HG03103 (cell line): ENCODE measurements at regions not wholly inside any gene's neighbourhood (a gene's known extent, or its start where the extent isn't known, plus 50 kb on each side); places are given as distances from the start of the nearest gene placed in this dataset.

ENCODE experiments used
- ATAC-seq: cut with Tn5 transposase; IDR thresholded peaks from one replicate; pipeline ENCODE4 v1.9.1; 2021; ENCODE audit warnings: low read depth; ENCODE audit not compliant: unreplicated experiment

GRCh38 chr18:5091741-5092140 is 105.3 kb downstream of the AKAIN1 start:
- no peak for ATAC-seq

DNA sequence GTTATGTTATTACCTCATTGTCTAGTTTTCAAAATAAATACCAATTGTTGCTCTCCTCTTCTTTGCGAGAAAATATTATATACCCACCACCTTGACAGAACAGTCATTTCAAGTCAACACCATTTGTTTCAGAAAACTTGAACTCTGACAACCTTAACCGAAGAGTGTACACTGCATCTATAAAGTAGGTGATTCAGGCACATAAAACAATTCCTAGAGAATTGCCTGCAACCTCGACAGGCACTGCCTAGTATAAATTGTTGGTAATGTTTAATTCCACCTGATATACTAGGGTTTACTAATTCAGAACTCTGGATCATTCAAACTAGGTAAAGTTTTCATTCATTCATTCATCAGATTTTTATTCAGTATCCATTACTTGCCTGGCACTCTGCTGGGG is 121.8 kb downstream of the AKAIN1 start:
- ATAC-seq: no peak

GRCh38 chr18:5073026-5073944 is 123.8 kb downstream of the AKAIN1 start:
- ATAC-seq: peak; percentile 72

DNA sequence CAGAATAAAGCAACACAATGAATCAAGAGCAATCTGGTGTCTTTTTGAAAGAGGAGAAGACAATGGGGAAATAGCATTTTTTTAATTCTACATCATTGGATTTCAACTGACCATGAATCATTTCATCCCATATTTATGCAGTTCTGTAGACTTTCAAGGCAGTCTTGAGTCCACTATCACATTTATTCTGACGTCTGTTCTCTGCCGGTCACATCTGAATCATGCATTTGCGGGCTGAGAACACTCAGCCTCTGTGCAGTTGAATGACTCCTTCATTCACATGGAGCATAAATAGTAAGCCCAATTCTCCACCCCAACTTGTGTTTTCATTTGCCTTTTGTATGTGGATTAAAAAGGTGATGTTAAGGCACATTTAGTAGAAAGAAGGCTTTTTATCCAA is 128.2 kb downstream of the AKAIN1 start:
- no peak for ATAC-seq

DNA sequence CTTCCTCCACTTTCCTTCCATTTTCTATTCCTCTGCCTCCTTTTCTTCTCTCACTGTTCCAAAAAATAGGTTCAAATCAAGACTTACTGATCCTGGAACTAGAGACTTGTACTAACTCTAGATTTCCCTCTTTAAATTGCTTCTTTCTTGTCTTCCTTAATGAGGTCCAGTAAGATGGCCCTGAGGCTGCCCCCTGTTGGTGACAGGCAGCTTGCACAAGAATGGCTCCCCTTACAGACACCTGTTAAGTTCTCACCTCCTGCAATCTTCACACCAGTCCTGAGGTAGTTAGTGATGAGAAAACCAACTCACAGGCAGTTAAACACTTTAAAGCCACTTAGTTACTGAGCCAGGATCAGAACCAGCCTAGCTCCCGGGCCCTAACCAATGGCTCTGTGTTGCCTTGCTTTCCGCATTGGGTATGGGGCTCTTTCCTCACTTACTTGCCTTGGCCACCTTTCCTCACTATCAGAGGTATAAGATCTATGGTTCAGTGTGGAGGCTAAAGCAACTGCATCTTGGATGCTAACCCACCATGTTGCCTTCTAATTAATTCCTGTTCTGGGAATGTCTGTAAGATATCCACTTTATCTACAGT is 130.6 kb downstream of the AKAIN1 start:
- no peak for ATAC-seq

- no peak for ATAC-seq
Observed at GRCh38 chr18:5065615-5066014, 131.4 kb downstream of the AKAIN1 start.

DNA sequence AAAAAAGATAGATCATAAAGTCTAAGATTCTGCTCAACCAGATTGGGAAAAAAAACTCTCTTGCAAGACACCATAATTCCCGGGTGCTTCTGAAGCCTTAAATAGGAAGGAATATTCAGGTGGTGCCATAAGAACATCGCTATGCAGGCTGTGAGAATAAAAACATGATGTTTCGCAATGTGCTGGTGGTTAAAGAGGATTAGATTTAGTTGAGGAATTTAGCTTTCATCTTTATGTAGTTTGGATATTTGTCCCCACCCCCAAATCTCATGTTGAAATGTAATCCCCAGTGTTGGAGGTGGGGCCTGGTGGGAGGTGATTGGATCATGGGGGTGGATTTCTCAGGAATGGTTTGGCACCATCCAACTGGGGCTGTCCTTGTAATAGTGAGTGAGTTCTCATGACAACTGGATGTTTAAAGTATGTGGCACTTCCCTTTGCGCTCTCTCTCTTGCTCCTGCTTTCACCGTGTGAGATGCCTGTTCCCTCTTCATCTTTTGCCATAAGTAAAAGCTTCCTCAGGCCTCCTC is 132.2 kb downstream of the AKAIN1 start:
- no peak for ATAC-seq

DNA sequence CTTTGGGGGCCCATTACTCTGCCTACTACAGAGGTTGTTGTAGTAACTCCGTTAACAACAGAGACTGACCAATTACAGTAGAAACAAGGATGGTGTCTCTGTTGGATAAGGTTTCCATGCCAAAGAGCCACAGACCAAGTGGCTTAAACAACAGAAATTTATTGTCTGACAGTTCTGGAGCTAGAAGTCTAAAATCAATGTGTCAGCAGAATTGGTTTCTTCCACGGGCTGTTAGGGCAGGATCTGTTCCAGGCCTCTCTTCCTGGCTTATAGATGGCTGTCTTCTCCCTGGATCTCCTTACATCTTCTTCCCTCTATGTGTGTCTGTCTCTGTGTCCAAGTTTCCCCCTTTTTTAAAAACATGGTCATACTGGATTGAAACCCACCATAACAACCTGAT is 135.3 kb downstream of the AKAIN1 start:
- no peak for ATAC-seq

GRCh38 chr18:5060543-5060942 is 136.5 kb downstream of the AKAIN1 start:
- no peak for ATAC-seq

DNA sequence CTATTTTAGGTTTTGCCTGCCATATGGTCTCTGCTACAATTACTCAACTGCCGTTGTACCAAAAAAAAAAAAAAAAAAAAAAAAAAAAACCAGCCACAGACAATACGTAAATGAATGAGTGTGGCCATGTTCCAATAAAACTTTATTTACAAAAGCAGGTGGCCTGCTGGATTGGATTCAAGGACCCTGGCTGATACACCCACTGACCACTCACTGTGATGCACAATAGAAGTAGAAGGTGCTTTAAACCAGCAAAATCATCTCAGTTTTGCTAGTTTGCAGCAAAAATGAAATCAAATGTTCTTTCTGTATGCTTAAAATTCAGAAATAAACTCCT is 137.4 kb downstream of the AKAIN1 start:
- no peak for ATAC-seq

GRCh38 chr18:5058768-5059695 is 138.0 kb downstream of the AKAIN1 start:
- peak; percentile 62 for ATAC-seq

DNA sequence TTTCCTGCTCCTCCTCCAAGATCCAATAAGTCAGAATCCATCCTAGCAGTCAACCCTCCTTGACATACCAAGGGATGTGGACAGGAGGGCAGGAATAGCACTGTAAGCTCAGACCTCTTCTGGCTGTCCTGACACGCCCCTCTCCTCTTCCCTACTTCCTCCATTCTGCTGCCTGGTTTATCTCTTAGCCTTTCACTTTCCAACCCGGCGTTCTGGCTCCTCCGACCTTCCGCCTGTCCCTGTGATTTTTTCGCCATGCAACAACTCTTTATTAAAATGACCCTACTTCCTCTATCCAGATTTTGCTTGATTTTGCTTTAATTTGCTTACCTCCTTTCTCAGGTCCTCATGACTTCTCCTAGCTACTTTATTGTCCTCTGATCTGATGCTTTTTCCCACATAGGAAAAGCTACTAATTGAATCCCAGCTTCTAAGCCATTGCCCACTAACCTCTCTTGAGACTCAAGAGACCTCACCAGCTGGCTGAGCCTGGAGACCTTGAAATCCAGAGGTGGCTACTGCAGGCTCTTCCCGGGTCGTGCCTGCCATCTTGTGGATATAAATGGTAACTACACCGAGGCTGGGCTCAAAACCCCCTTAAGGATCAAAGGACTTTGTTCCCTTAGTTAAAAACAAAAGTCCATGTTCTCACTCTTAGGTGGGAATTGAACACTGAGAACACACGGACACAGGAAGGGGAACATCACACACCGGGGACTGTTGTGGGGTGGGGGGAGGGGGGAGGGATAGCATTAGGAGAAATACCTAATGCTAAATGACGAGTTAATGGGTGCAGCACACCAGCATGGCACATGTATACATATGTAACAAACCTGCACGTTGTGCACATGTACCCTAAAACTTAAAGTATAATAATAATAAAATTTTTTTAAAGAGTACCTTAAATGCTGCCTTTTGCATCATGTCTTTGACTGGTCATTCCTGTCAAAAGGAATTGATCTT is 139.4 kb downstream of the AKAIN1 start:
- peak; percentile 69 for ATAC-seq

DNA sequence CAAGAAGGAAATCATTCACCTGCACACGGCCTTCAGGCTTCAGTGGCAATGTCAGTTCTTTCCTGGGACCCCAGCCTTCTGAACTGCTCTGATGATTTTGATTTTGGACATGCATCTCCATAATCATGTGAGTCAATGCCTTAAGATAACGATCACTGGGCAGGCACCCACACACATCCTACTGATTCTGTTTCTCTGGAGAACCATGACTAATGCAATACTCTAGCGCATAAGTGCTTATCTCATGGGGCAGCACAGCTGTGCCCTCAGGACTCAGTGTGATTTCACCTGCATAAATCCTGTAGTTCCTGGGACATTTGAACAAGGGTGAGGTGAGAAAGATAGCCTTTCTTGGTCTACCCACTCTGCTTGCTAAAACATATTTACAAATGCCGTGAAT is 144.6 kb downstream of the AKAIN1 start:
- ATAC-seq: no peak

DNA sequence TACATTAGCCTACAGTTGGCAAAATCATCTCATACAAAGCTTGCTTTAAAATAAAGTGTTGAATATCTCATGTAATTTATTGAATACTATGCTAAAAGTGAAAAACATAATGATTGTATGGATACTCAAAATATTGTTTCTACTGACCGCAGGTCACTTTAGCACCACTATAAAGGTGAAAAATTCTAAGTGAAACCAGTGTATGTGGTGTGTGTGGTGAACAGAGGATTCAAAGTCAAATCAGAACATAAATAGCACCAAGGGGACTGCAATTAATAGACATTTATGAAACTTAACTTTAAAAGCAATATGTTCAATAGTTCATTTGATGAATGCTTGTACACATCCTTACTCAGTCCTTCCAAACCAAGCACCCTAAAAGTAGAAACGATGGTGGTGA is 145.8 kb downstream of the AKAIN1 start:
- no peak for ATAC-seq

GRCh38 chr18:5049124-5049523 is 147.9 kb downstream of the AKAIN1 start:
- ATAC-seq: no peak

DNA sequence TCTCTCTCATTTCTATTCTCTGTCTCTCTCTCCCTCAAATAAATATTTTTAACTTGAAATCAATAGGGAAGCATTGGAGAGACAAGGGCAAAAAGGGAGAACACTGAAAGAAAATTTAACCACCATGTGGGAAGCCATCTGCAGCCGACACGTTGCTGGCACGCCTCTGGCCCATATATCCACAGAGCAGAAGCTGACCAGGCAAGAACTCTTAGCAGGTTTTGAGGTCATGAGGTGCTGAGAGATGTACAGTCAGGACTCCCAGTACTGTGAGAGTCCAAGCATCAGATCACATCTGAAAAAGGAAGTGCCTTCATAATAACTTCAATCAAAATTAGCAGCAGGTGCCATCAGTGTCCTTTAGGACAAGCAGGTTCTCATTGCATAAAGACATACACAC is 156.6 kb downstream of the AKAIN1 start:
- ATAC-seq: no peak

DNA sequence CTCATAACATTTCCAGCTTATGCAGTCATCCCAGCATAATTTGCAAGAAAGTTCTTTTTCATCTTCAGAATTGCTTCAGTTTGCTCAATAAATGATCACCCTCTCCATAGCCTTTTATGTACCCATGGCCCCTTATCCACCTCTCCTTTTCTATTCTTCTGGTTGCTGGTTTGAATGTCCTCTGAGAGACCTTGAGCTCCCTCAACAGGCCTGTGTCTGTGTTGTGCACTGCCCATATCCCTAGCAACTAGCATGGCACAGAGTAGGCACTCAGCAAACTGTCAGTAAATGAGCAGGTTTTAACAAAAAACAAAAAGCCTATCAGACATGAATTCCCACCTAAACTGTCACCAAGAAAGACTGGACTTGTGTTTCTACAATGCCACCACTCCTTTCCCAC is 160.5 kb downstream of the AKAIN1 start:
- ATAC-seq: no peak

- no peak for ATAC-seq
Observed at GRCh38 chr18:5031216-5031615, 165.8 kb downstream of the AKAIN1 start.

GRCh38 chr18:5030636-5031035 is 166.4 kb downstream of the AKAIN1 start:
- ATAC-seq: no peak

- no peak for ATAC-seq
Observed at GRCh38 chr18:5029592-5029991, 167.5 kb downstream of the AKAIN1 start.
